ENCODE measurements at regions not wholly inside any gene's neighbourhood (a gene's known extent, or its start where the extent isn't known, plus 50 kb on each side); places are given as distances from the start of the nearest gene placed in this dataset.

DNA sequence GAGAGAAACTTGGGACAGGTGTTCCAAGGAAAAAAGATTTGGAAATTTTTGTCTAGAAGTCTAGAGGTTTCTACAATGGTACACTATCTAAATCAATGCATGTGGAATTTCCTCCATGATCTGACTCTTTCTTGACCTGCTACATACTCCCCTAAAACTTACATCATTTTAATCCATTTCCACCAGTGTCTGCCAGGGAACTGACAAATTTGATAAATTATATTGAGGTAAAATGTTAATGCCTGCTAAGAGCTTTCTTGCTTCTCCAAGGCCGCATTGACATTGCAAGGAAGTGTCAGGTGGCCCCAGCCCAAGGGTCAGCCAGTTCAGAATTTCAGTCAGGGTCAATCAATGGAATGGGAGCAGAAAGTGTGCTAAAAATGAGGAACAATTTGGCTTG is 163.4 kb upstream of the FBXL17 start:
- TF ChIP-seq REST (IDR thresholded peaks at IDR 0.05; ENCODE audit: insufficient replicate concordance, low read depth) (no peak), CTCF (IDR thresholded peaks at IDR 0.05; ENCODE audit: insufficient read depth, low read length) (no peak), POLR2AphosphoS5 (IDR thresholded peaks at IDR 0.05; ENCODE audit: low read depth) (no peak), GABPA (IDR thresholded peaks at IDR 0.05; ENCODE audit: low read depth) (no peak), SPI1 (IDR thresholded peaks at IDR 0.05; ENCODE audit: borderline replicate concordance, low read depth) (no peak)

Measured in HL-60 (cell line).